ENCODE measurements at regions not wholly inside any gene's neighbourhood (a gene's known extent, or its start where the extent isn't known, plus 50 kb on each side); places are given as distances from the start of the nearest gene placed in this dataset.

DNA sequence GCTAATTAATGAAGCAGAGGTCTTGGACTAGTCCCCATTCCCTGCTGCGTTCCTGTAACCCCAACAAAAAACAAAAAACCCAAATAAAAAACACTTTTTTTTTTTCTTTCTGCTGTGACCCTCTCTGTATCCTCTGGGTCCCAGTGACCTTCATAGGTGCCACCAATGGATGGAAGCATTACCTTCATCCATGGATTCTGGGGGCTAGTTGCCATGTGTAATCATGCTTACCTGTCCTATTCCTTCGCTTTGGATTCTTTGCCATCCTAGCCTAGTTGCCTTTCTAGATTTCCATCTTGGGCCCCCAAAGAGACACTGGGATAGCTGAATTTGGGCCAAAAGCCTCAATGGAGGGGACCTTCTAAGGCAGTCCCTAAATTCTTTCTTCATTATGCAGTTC is 1208.7 kb downstream of the BRINP3 start:
- TF ChIP-seq, protein P1, sequence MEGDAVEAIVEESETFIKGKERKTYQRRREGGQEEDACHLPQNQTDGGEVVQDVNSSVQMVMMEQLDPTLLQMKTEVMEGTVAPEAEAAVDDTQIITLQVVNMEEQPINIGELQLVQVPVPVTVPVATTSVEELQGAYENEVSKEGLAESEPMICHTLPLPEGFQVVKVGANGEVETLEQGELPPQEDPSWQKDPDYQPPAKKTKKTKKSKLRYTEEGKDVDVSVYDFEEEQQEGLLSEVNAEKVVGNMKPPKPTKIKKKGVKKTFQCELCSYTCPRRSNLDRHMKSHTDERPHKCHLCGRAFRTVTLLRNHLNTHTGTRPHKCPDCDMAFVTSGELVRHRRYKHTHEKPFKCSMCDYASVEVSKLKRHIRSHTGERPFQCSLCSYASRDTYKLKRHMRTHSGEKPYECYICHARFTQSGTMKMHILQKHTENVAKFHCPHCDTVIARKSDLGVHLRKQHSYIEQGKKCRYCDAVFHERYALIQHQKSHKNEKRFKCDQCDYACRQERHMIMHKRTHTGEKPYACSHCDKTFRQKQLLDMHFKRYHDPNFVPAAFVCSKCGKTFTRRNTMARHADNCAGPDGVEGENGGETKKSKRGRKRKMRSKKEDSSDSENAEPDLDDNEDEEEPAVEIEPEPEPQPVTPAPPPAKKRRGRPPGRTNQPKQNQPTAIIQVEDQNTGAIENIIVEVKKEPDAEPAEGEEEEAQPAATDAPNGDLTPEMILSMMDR (IDR thresholded peaks at IDR 0.05) = no peak
- DNase-seq (no peak), ATAC-seq (ENCODE audit: poor library complexity) (no peak)
- ChIA-PET CTCF (no interaction called here), POLR2A (no interaction called here)
- H3K27me3 Mint-ChIP-seq = no peaks in the 10 kb centered on the region
- no peaks in the 10 kb centered on the region for H3K27me3 ChIP-seq (ENCODE audit: control insufficient read depth in 1 of 2, insufficient read depth in 2 of 2, low read length in 2 of 2)
- H3K4me3 Mint-ChIP-seq = no peak overlapping the region
- H3K4me1 Mint-ChIP-seq (ENCODE audit: low read depth) = no peaks in the 10 kb centered on the region
- H3K27ac ChIP-seq (ENCODE audit: low read depth in 1 of 2, low read length in 2 of 2) = no peak overlapping the region
- peaks cover 7% of the 10 kb centered on the region for H3K9me3 Mint-ChIP-seq
- no peaks in the 10 kb centered on the region for H3K36me3 Mint-ChIP-seq (ENCODE audit: low read depth)
- H3K27ac Mint-ChIP-seq = no peak overlapping the region
- intact Hi-C loops (cut with DNase I, micrococcal nuclease) = no loop called here
- no peak overlapping the region for H3K4me3 ChIP-seq (ENCODE audit: low read length)
- no peaks in the 10 kb centered on the region for H3K4me1 ChIP-seq (ENCODE audit: insufficient read depth, low read length)
- no peaks in the 10 kb centered on the region for H3K36me3 ChIP-seq (ENCODE audit: insufficient read depth, low read length)
- H3K9me3 ChIP-seq (ENCODE audit: control insufficient read depth in 1 of 2, insufficient read depth in 1 of 2, low read length in 2 of 2) = peaks cover 4 to 25% of the 10 kb centered on the region in 2 experiments

DNA sequence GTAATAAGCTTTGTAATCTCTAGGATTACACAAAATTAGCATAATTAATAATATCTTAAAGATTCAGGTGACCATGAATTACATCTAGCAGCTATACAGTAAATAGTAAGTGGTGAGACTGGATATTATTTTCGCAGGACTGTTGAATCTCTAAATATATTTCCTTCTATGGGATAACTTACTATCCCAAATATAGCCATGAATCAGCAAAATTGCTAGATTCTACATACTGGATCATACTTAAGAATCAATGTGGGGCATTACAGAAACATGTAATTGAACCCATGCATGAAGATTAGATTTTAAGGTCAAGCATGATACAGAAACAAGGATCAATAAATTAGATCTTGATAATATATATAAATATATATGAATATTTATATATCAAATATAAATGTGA is 1203.4 kb downstream of the BRINP3 start:
- H3K27ac Mint-ChIP-seq = no peak overlapping the region

DNA sequence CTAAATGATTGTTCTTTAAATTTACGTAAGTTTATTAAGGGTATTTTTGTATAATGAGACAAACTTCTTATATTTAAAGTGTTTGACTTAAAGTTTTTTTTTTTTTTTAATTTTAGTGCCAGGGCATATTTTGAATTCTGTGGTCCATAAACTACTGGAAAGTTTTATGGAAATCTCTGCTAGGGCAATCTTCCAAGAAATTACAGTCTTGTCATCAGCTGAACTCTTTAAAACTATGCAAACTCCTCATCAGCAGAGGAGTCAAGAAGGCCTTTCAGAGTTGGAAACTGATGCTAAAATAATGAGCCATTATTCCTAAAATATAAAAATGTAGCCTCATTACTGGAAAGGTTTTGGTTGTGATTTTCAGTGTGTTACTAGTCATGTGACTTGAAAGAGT is 1201.9 kb downstream of the BRINP3 start:
- no peak for ATAC-seq (ENCODE audit: poor library complexity)
- no peaks in the 10 kb centered on the region for H3K27me3 Mint-ChIP-seq
- Histone ChIP-seq H3K27ac (ENCODE audit: low read depth in 1 of 2, low read length in 2 of 2) (no peak overlapping the region), H3K27me3 (ENCODE audit: control insufficient read depth in 1 of 2, insufficient read depth in 2 of 2, low read length in 2 of 2) (no peaks in the 10 kb centered on the region), H3K4me1 (ENCODE audit: insufficient read depth, low read length) (no peaks in the 10 kb centered on the region), H3K36me3 (ENCODE audit: insufficient read depth, low read length) (no peaks in the 10 kb centered on the region), H3K9me3 (ENCODE audit: control insufficient read depth in 1 of 2, insufficient read depth in 1 of 2, low read length in 2 of 2) (no peaks in the 10 kb centered on the region), H3K4me3 (ENCODE audit: low read length) (no peak overlapping the region)
- CTCF ChIA-PET = no interaction called here
- no peaks in the 10 kb centered on the region for H3K36me3 Mint-ChIP-seq (ENCODE audit: low read depth)
- intact Hi-C loops (cut with DNase I, micrococcal nuclease) = no loop called here
- H3K4me1 Mint-ChIP-seq (ENCODE audit: low read depth) = no peaks in the 10 kb centered on the region
- no peak overlapping the region for H3K4me3 Mint-ChIP-seq
- peaks cover 3% of the 10 kb centered on the region for H3K9me3 Mint-ChIP-seq
- POLR2A ChIA-PET = no interaction called here
- DNase-seq = no peak
- no peak overlapping the region for H3K27ac Mint-ChIP-seq
- TF ChIP-seq, protein P1 (IDR thresholded peaks at IDR 0.05) = no peak

More for the DNA sequence above, 1203.4 kb downstream of the BRINP3 start:
- TF ChIP-seq, protein P1 (IDR thresholded peaks at IDR 0.05) = no peak
- Histone ChIP-seq H3K36me3 (ENCODE audit: insufficient read depth, low read length) (no peaks in the 10 kb centered on the region), H3K27ac (ENCODE audit: low read depth in 1 of 2, low read length in 2 of 2) (no peak overlapping the region), H3K4me3 (ENCODE audit: low read length) (no peak overlapping the region), H3K27me3 (ENCODE audit: control insufficient read depth in 1 of 2, insufficient read depth in 2 of 2, low read length in 2 of 2) (no peaks in the 10 kb centered on the region), H3K9me3 (ENCODE audit: control insufficient read depth in 1 of 2, insufficient read depth in 1 of 2, low read length in 2 of 2) (peaks cover 0 to 3% of the 10 kb centered on the region in 2 experiments), H3K4me1 (ENCODE audit: insufficient read depth, low read length) (no peaks in the 10 kb centered on the region)
- CTCF ChIA-PET = no interaction called here
- DNase-seq (no peak), ATAC-seq (ENCODE audit: poor library complexity) (no peak)
- POLR2A ChIA-PET = no interaction called here
- no peak overlapping the region for H3K4me3 Mint-ChIP-seq
- intact Hi-C loops (cut with DNase I, micrococcal nuclease) = no loop called here
- no peaks in the 10 kb centered on the region for H3K4me1 Mint-ChIP-seq (ENCODE audit: low read depth)
- peaks cover 6% of the 10 kb centered on the region for H3K9me3 Mint-ChIP-seq
- H3K36me3 Mint-ChIP-seq (ENCODE audit: low read depth) = no peaks in the 10 kb centered on the region
- H3K27me3 Mint-ChIP-seq = no peaks in the 10 kb centered on the region
